Ascending aorta (tissue), 2 donors: ENCODE measurements at regions not wholly inside any gene's neighbourhood (a gene's known extent, or its start where the extent isn't known, plus 50 kb on each side); places are given as distances from the start of the nearest gene placed in this dataset.
"Not testable (repeated sequence)": the region's sequence is repeated elsewhere in the genome, so short reads cannot be mapped to it uniquely, and the experiment has no call there.

ENCODE experiments used
- DNase-seq, 2 donors: peaks; one replicate each; pipeline ENCODE4 v3.0.0-alpha.2; 2019; ENCODE audit warnings: low spot score in 2 of 2
- H3K27ac ChIP-seq, 2 donors: fragments of 200-600 bp; sonication (generic); one replicate each; pipeline ENCODE4 v1.5.1; 2016 to 2017; ENCODE audit warnings: mild to moderate bottlenecking in 1 of 2
- H3K27me3 ChIP-seq: fragments of 200-600 bp; sonication (generic); one replicate; pipeline ENCODE4 v1.5.1; 2017
- H3K36me3 ChIP-seq, 2 donors: fragments of 200-600 bp; sonication (generic); one replicate each; pipeline ENCODE4 v1.5.1; 2016
- H3K4me1 ChIP-seq, 2 donors: fragments of 200-600 bp; sonication (generic); one replicate each; pipeline ENCODE4 v1.5.1; 2016 to 2017; ENCODE audit warnings: mild to moderate bottlenecking in 1 of 2
- H3K4me3 ChIP-seq, 2 donors: fragments of 200-600 bp; sonication (generic); one replicate each; pipeline ENCODE4 v1.5.1; 2016 to 2017; ENCODE audit warnings: mild to moderate bottlenecking in 1 of 2
- H3K9me3 ChIP-seq, 2 donors: fragments of 200-600 bp; sonication (generic); one replicate each; pipeline ENCODE4 v1.5.1; 2016
- CTCF ChIP-seq, 3 experiments: fragments of 200-600 bp in 2 of 3; fragments of 450-650 bp in 1 of 3; sonication (generic) in 2 of 3; IDR thresholded peaks; one replicate each; pipeline ENCODE4 v1.5.1; 2016 to 2019; ENCODE audit warnings: antibody characterized with exemption in 3 of 3, mild to moderate bottlenecking in 1 of 3, moderate library complexity in 1 of 3
- intact Hi-C: fragments of 100-400 bp; cut with DNase I; formaldehyde crosslinking; loops from one replicate; pipeline ENCODE4 v1.15.1; 2023

GRCh38 chr14:38930898-38931297, 172.1 kb downstream of the SEC23A start:
- Histone ChIP-seq H3K27me3 (no peaks in the 10 kb centered on the region), H3K4me1 (no peaks in the 10 kb centered on the region), H3K27ac (no peak overlapping the region), H3K4me3 (no peak overlapping the region), H3K9me3 (no peaks in the 10 kb centered on the region), H3K36me3 (no peaks in the 10 kb centered on the region)
- no peak for DNase-seq
- intact Hi-C loops = no loop called here
- no peak for TF ChIP-seq CTCF (IDR thresholded peaks at IDR 0.05)

- Histone ChIP-seq H3K9me3 (no peaks in the 10 kb centered on the region), H3K27me3 (no peaks in the 10 kb centered on the region), H3K27ac (no peak overlapping the region), H3K4me3 (no peak overlapping the region), H3K36me3 (no peaks in the 10 kb centered on the region), H3K4me1 (no peaks in the 10 kb centered on the region)
- DNase-seq = no peak
- intact Hi-C loops = no loop called here
- TF ChIP-seq CTCF (IDR thresholded peaks at IDR 0.05) = no peak
Measured at GRCh38 chr14:38930022-38930421, 173.0 kb downstream of the SEC23A start.

- DNase-seq = no peak
- H3K27me3 ChIP-seq = no peaks in the 10 kb centered on the region
- H3K9me3 ChIP-seq = no peaks in the 10 kb centered on the region
- no peak overlapping the region for H3K4me3 ChIP-seq
- no peak overlapping the region for H3K27ac ChIP-seq
- H3K4me1 ChIP-seq = no peaks in the 10 kb centered on the region
- no peaks in the 10 kb centered on the region for H3K36me3 ChIP-seq
- TF ChIP-seq CTCF (IDR thresholded peaks at IDR 0.05) = no peak
- intact Hi-C loops = no loop called here
Measured at GRCh38 chr14:38929416-38929815, 173.6 kb downstream of the SEC23A start.

GRCh38 chr14:38921893-38922292, 181.1 kb downstream of the SEC23A start:
- H3K9me3 ChIP-seq, H3K27ac ChIP-seq, H3K4me3 ChIP-seq, H3K4me1 ChIP-seq, intact Hi-C loops, DNase-seq, H3K36me3 ChIP-seq, H3K27me3 ChIP-seq: not testable (repeated sequence)

GRCh38 chr14:38915125-38915524, 187.9 kb downstream of the SEC23A start:
- Histone ChIP-seq H3K4me1 (no peaks in the 10 kb centered on the region), H3K27me3 (no peaks in the 10 kb centered on the region), H3K9me3 (no peaks in the 10 kb centered on the region), H3K4me3 (no peak overlapping the region), H3K27ac (no peak overlapping the region), H3K36me3 (no peaks in the 10 kb centered on the region)
- intact Hi-C loops = no loop called here
- DNase-seq = no peak
- no peak for TF ChIP-seq CTCF (IDR thresholded peaks at IDR 0.05)

GRCh38 chr14:38910092-38910491, 192.9 kb downstream of the SEC23A start:
- H3K36me3 ChIP-seq = no peaks in the 10 kb centered on the region
- DNase-seq = no peak
- H3K4me3 ChIP-seq = no peak overlapping the region
- H3K4me1 ChIP-seq = no peaks in the 10 kb centered on the region
- H3K9me3 ChIP-seq = no peaks in the 10 kb centered on the region
- intact Hi-C loops = no loop called here
- H3K27ac ChIP-seq = no peak overlapping the region
- no peak for TF ChIP-seq CTCF (IDR thresholded peaks at IDR 0.05)
- no peaks in the 10 kb centered on the region for H3K27me3 ChIP-seq
